Activated CD4-positive, alpha-beta T cell treated with anti-CD3 and anti-CD28 coated beads, Interleukin-2, amount 10 ng/mL, durations not matched to agents 24 days and 14 days (primary cell): ENCODE measurements at regions not wholly inside any gene's neighbourhood (a gene's known extent, or its start where the extent isn't known, plus 50 kb on each side); places are given as distances from the start of the nearest gene placed in this dataset.

Experiments used
- DNase-seq: peaks from one replicate; pipeline ENCODE4 v3.0.0; 2022
- H3K27ac Mint-ChIP-seq: one replicate; pipeline ENCODE4 v1.8.0; 2022; ENCODE audit warnings: mild to moderate bottlenecking, mixed read lengths
- H3K27me3 Mint-ChIP-seq: one replicate; pipeline ENCODE4 v1.8.0; 2022; ENCODE audit warnings: mixed read lengths
- H3K36me3 Mint-ChIP-seq: one replicate; pipeline ENCODE4 v1.8.0; 2022; ENCODE audit warnings: low read depth, mild to moderate bottlenecking, mixed read lengths
- H3K4me1 Mint-ChIP-seq: one replicate; pipeline ENCODE4 v1.8.0; 2021; ENCODE audit warnings: mixed read lengths
- H3K4me3 Mint-ChIP-seq: one replicate; pipeline ENCODE4 v1.8.0; 2022; ENCODE audit warnings: mild to moderate bottlenecking, moderate library complexity, mixed read lengths
- H3K9me3 Mint-ChIP-seq: one replicate; pipeline ENCODE4 v1.8.0; 2021; ENCODE audit warnings: mixed read lengths
- intact Hi-C: fragments of 100-400 bp; cut with micrococcal nuclease; formaldehyde crosslinking; loops from one replicate; pipeline ENCODE4 v1.15.1; 2023

- Mint-ChIP-seq H3K27ac (no peak overlapping the region), H3K36me3 (no peaks in the 10 kb centered on the region), H3K27me3 (peaks cover 15% of the 10 kb centered on the region), H3K4me1 (no peaks in the 10 kb centered on the region), H3K4me3 (no peak overlapping the region), H3K9me3 (no peaks in the 10 kb centered on the region)
- DNase-seq = no peak
- intact Hi-C loops = no loop called here
These were observed 375.3 kb downstream of the DUSP10 start for GRCh38 chr1:221366495-221367110.

DNA sequence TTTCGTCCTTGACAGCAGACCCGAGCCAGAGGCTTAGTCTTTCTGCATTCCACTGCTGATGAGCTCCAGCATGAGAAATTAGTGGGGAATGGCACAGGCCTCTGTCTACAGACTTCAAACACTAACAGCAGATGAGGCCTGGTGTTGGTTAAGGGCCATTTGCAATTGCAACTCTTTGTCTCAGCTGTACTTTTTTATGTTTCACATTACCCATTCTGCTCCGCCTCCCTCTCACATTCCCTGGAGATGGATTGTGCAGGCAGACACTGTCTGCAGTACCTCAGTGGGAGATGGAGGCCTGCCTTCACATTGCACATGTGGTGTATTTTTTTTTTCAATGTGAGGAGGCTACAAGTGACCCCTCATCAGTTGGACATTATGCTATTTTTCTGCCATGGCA, 370.2 kb downstream of the DUSP10 start:
- intact Hi-C loops = no loop called here
- no peaks in the 10 kb centered on the region for H3K9me3 Mint-ChIP-seq
- H3K27ac Mint-ChIP-seq = no peak overlapping the region
- peaks cover 3% of the 10 kb centered on the region for H3K27me3 Mint-ChIP-seq
- no peaks in the 10 kb centered on the region for H3K4me1 Mint-ChIP-seq
- no peaks in the 10 kb centered on the region for H3K36me3 Mint-ChIP-seq
- DNase-seq = no peak
- no peak overlapping the region for H3K4me3 Mint-ChIP-seq

DNA sequence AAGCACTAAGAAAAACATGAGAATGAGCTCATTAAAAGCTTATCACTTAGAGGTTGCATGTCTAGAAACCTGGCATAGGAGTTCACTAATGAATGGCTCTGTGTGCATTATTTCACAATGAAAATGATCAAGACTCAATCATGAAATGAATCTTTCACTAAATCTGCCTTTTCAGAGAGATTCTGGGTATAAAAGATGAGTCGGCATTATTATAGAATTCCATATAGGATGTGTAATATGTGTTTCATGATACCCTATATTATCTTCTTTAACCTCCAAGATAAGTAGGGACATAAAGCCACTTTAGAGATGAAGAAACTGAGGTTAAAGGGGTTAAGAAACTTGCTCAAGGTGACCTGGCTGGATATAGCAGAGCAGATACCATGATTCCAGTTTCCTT, 368.1 kb downstream of the DUSP10 start:
- intact Hi-C loops = no loop called here
- no peak overlapping the region for H3K4me3 Mint-ChIP-seq
- DNase-seq = no peak
- no peaks in the 10 kb centered on the region for H3K4me1 Mint-ChIP-seq
- no peaks in the 10 kb centered on the region for H3K27me3 Mint-ChIP-seq
- no peak overlapping the region for H3K27ac Mint-ChIP-seq
- H3K9me3 Mint-ChIP-seq = no peaks in the 10 kb centered on the region
- no peaks in the 10 kb centered on the region for H3K36me3 Mint-ChIP-seq

DNA sequence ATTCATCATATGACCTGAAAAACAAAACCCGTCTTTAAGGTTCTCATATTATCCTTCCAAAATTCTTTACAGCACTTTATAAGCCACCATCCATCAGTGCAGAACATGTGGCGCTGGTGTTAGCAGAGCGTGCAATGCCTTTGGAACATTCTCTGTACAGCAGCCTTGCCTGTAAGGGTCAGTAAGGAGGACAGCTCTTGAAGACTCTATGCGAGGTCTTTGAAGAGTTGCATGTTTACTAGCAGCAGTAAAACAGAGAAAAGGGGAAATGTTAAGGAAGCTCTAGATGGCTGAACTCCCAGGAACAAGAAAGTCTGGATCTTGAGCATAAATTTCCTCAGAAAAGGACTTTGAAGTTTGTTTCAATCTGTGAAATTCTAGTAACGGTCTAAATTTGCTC, 365.6 kb downstream of the DUSP10 start:
- Mint-ChIP-seq H3K9me3 (no peaks in the 10 kb centered on the region), H3K27me3 (no peaks in the 10 kb centered on the region), H3K36me3 (no peaks in the 10 kb centered on the region), H3K27ac (no peak overlapping the region), H3K4me3 (no peak overlapping the region), H3K4me1 (no peaks in the 10 kb centered on the region)
- DNase-seq = no peak
- intact Hi-C loops = no loop called here

GRCh38 chr1:221381910-221382623, 359.8 kb downstream of the DUSP10 start:
- H3K27me3 Mint-ChIP-seq = no peaks in the 10 kb centered on the region
- no peak overlapping the region for H3K4me3 Mint-ChIP-seq
- intact Hi-C loops = no loop called here
- no peaks in the 10 kb centered on the region for H3K36me3 Mint-ChIP-seq
- no peak overlapping the region for H3K27ac Mint-ChIP-seq
- no peak for DNase-seq
- no peaks in the 10 kb centered on the region for H3K4me1 Mint-ChIP-seq
- H3K9me3 Mint-ChIP-seq = no peaks in the 10 kb centered on the region

DNA sequence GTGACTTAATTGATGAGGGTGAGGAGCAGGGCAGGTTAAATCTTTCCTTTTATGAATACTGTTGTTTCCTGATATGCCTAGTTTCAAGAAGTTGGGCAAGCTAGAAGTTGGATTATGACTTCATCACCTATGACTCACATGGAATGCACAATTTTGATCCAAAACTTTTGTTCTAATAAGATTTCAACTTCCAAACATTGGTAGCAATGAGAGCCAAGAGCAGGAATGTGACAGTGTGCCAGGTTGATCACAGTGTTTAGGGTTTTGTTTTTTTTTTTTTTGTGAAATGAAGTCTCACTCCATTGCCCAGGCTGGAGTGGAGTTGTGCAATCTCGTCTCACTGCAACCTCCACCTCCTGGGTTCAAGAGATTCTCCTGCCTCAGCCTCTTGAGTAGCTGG, 349.4 kb downstream of the DUSP10 start:
- intact Hi-C loops = no loop called here
- Mint-ChIP-seq H3K27ac (no peak overlapping the region), H3K4me3 (no peak overlapping the region), H3K9me3 (no peaks in the 10 kb centered on the region), H3K36me3 (no peaks in the 10 kb centered on the region), H3K4me1 (no peaks in the 10 kb centered on the region), H3K27me3 (peaks cover 2% of the 10 kb centered on the region)
- no peak for DNase-seq

DNA sequence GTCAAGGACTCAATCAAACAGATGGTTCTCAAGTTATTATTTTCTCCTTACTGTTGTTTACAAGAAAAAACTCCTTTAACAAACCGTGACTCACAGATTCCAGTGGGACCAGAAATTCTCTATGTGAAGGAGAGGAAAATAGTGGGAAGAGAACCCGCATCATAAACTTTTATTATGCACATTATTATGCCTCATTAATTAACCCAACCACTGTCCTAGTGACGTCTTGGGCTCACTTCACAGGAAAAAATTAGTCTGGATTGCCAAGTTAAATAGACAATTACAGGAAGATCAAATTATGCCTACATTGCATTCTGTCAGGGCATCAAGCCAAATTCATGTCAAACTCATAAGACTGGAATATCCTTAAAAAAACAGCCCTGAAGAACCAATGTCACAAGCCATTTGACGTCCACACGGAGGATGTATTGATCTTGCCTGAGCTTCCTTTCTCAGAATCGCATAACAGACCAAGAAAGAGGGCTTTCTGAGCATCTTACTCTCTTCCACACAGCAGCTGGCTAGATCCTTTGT, 347.8 kb downstream of the DUSP10 start:
- Mint-ChIP-seq H3K9me3 (no peaks in the 10 kb centered on the region), H3K4me3 (no peak overlapping the region), H3K27ac (no peak overlapping the region), H3K27me3 (peaks cover 2% of the 10 kb centered on the region), H3K36me3 (no peaks in the 10 kb centered on the region), H3K4me1 (no peaks in the 10 kb centered on the region)
- no peak for DNase-seq
- intact Hi-C loops = no loop called here

DNA sequence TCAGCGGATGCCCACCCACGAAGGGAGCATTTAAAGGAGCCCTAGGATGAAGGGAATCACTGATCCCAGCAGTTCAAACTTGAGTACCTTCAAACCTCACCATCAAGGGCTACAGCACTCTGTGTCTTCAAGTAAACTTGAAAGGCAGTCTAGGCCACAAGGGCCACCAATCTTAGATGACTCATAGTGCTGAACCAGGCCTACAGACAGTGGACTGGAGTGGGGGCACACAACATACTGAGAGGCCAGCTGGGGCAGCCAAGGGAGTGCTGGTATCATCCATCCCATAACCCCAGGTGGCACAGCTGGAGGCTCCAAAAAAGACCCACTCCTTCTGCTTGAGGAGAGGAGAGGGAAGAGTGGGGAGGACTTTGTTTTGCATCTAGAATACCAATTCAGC, 345.4 kb downstream of the DUSP10 start:
- no peak for DNase-seq
- Mint-ChIP-seq H3K36me3 (no peaks in the 10 kb centered on the region), H3K4me3 (no peak overlapping the region), H3K9me3 (no peaks in the 10 kb centered on the region), H3K27ac (no peak overlapping the region), H3K27me3 (peaks cover 5% of the 10 kb centered on the region), H3K4me1 (no peaks in the 10 kb centered on the region)
- intact Hi-C loops = no loop called here

GRCh38 chr1:221397141-221397540, 344.7 kb downstream of the DUSP10 start:
- Mint-ChIP-seq H3K36me3 (no peaks in the 10 kb centered on the region), H3K9me3 (no peaks in the 10 kb centered on the region), H3K4me1 (no peaks in the 10 kb centered on the region), H3K27ac (no peak overlapping the region), H3K27me3 (peaks cover 5% of the 10 kb centered on the region), H3K4me3 (no peak overlapping the region)
- DNase-seq = no peak
- intact Hi-C loops = no loop called here

- Mint-ChIP-seq H3K27me3 (peaks cover 5% of the 10 kb centered on the region), H3K4me3 (no peak overlapping the region), H3K27ac (no peak overlapping the region), H3K36me3 (no peaks in the 10 kb centered on the region), H3K4me1 (no peaks in the 10 kb centered on the region), H3K9me3 (no peaks in the 10 kb centered on the region)
- no peak for DNase-seq
- intact Hi-C loops = no loop called here
These were observed 344.3 kb downstream of the DUSP10 start for GRCh38 chr1:221397606-221398005.

- Mint-ChIP-seq H3K4me3 (no peak overlapping the region), H3K27me3 (peaks cover 6% of the 10 kb centered on the region), H3K27ac (no peak overlapping the region), H3K36me3 (no peaks in the 10 kb centered on the region), H3K4me1 (no peaks in the 10 kb centered on the region), H3K9me3 (no peaks in the 10 kb centered on the region)
- no peak for DNase-seq
- intact Hi-C loops = no loop called here
These were observed 336.7 kb downstream of the DUSP10 start for GRCh38 chr1:221405146-221405545.

GRCh38 chr1:221408117-221408803, 333.6 kb downstream of the DUSP10 start:
- DNase-seq = no peak
- Mint-ChIP-seq H3K36me3 (no peaks in the 10 kb centered on the region), H3K9me3 (no peaks in the 10 kb centered on the region), H3K27ac (no peak overlapping the region), H3K4me1 (no peaks in the 10 kb centered on the region), H3K4me3 (no peak overlapping the region), H3K27me3 (peaks cover 3% of the 10 kb centered on the region)
- intact Hi-C loops = no loop called here

GRCh38 chr1:221411283-221411682, 330.6 kb downstream of the DUSP10 start:
- H3K27me3 Mint-ChIP-seq = peaks cover 5% of the 10 kb centered on the region
- H3K27ac Mint-ChIP-seq = no peak overlapping the region
- DNase-seq = no peak
- H3K4me1 Mint-ChIP-seq = no peaks in the 10 kb centered on the region
- no peaks in the 10 kb centered on the region for H3K9me3 Mint-ChIP-seq
- no peak overlapping the region for H3K4me3 Mint-ChIP-seq
- H3K36me3 Mint-ChIP-seq = no peaks in the 10 kb centered on the region
- intact Hi-C loops = loop anchor here (2.0 kb wide), 1 partner anchor 14 kb away; no protein-coding TSS in a partner anchor

DNA sequence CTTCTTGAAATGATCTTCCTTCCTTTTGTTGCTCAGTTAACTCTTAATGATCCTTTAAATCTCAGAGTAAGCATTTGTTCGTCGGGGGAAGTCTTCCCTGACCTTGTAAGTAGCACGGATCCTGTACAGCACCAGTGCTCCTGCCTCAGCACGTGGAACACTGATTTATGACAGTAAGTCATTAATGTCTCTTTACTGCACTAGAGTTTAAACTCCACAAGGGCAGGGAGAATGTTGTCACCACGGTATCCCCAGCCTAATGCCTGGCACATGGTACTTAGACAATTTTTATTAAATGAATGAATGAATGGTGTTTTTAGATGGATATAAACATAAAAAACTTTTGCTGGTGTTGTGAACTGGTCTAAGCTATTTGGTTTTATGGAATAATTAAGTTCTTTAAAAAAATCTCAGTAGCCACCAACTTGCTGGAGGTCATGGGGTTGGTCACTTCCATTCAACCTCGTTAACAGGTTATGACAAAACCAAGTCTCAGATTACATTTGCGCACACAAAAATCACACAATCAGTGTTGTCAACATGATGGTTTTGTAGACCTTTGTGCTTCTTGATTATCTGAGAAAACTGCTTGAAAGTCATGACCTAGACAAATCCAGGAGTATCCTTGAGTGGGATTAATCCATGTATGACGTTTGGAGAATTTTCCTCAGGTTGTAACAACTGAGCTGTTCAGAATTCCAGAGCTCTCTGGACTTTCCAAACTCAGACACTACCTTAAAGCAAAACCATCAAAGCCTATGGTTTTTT, 326.9 kb downstream of the DUSP10 start:
- Mint-ChIP-seq H3K9me3 (no peaks in the 10 kb centered on the region), H3K27me3 (peaks cover 3% of the 10 kb centered on the region), H3K4me1 (no peaks in the 10 kb centered on the region), H3K4me3 (no peak overlapping the region), H3K36me3 (no peaks in the 10 kb centered on the region), H3K27ac (no peak overlapping the region)
- DNase-seq = no peak
- intact Hi-C loops = no loop called here
